ENCODE measurements at regions not wholly inside any gene's neighbourhood (a gene's known extent, or its start where the extent isn't known, plus 50 kb on each side); places are given as distances from the start of the nearest gene placed in this dataset.
"Not testable (repeated sequence)": the region's sequence is repeated elsewhere in the genome, so short reads cannot be mapped to it uniquely, and the experiment has no call there.

DNA sequence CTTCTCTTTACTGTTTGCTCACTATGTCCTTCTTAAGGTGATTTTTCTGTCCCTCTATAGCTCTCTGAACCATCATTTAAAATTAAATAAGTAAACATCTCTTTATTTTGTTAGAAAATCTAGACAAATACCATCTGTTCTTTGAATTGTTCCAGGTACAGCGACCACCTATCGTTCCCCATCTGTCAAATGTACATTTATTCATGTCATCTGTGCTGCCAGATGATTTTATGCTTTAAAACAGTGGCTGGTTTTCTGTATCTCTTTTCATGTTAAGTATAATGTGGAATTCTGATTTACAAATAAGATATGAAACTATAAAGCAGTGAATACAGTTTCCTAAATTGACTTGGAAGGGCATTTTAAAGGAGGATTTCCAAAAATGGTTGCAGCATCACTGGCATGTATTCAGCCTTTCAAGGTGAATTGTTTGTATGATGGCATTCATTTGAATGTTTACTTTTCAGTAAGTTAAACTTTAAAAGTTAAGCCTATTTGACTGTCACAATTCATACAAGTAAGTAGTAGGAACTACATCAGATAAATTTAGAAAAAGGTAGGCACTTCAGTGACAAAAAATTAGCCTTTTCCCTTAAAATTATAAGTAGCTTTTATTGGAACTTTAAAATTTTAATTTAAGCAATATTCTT is 92.6 kb upstream of the CLVS2 start:
- no peak for DNase-seq (ENCODE audit: low read depth)
- TF ChIP-seq, protein P1, sequence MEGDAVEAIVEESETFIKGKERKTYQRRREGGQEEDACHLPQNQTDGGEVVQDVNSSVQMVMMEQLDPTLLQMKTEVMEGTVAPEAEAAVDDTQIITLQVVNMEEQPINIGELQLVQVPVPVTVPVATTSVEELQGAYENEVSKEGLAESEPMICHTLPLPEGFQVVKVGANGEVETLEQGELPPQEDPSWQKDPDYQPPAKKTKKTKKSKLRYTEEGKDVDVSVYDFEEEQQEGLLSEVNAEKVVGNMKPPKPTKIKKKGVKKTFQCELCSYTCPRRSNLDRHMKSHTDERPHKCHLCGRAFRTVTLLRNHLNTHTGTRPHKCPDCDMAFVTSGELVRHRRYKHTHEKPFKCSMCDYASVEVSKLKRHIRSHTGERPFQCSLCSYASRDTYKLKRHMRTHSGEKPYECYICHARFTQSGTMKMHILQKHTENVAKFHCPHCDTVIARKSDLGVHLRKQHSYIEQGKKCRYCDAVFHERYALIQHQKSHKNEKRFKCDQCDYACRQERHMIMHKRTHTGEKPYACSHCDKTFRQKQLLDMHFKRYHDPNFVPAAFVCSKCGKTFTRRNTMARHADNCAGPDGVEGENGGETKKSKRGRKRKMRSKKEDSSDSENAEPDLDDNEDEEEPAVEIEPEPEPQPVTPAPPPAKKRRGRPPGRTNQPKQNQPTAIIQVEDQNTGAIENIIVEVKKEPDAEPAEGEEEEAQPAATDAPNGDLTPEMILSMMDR (IDR thresholded peaks at IDR 0.05; ENCODE audit: insufficient read depth, low read depth, low read length, missing control alignments), result no peak

DNA sequence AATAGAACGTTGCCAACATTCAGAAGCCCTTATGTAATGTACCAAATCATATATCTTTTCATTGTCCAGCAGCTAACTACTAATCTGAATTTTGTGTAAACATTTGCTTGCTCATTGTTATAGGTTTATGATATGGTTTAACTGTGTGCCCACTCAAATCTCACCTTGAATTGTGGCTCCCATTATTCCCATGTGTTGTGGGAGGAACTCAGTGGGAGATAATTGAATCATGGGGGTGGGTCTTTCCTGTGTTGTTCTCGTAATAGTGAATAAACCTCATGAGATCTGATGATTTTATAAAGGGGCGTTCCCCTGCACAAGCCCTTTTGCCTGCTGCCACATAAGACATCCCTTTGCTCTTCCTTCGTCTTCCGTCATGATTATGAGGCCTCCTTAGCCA is 91.9 kb upstream of the CLVS2 start:
- TF ChIP-seq, protein P1 (IDR thresholded peaks at IDR 0.05; ENCODE audit: insufficient read depth, low read depth, low read length, missing control alignments), result no peak
- DNase-seq (ENCODE audit: low read depth), result no peak
- no peak overlapping the region for H3K4me3 ChIP-seq (ENCODE audit: low read depth, low read length)

More for the DNA sequence above, 92.6 kb upstream of the CLVS2 start:
- no peak overlapping the region for H3K4me3 ChIP-seq (ENCODE audit: low read depth, low read length)

DNA sequence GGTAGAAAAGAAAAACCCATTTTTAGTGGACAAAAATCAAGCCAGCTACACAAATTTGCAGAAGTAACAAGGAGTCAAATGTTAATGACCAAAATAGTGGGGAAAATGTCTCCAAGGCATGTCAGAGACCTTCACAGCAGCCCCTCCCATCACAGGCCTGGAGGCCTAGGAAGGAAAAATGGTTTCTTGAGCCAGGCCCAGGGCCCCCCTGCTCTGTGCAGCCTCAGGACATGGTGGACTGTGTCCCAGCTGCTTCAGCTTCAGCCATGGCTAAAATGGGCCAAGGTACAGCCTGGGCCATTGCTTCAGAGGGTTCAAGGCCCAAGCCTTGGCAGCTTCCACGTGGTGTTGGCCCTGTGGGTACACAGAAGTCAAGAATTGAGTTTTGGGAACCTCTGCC is 82.5 kb upstream of the CLVS2 start:
- TF ChIP-seq, protein P1 (IDR thresholded peaks at IDR 0.05; ENCODE audit: insufficient read depth, low read depth, low read length, missing control alignments), result no peak
- DNase-seq (ENCODE audit: low read depth), result no peak
- H3K4me3 ChIP-seq (ENCODE audit: low read depth, low read length), result no peak overlapping the region

- no peak for DNase-seq (ENCODE audit: low read depth)
- no peak overlapping the region for H3K4me3 ChIP-seq (ENCODE audit: low read depth, low read length)
- TF ChIP-seq, protein P1 (IDR thresholded peaks at IDR 0.05; ENCODE audit: insufficient read depth, low read depth, low read length, missing control alignments), result no peak
Measured at GRCh38 chr6:122918714-122919113, 77.3 kb upstream of the CLVS2 start.

- TF ChIP-seq, protein P1 (IDR thresholded peaks at IDR 0.05; ENCODE audit: insufficient read depth, low read depth, low read length, missing control alignments), result no peak
- peak; percentile 58 for DNase-seq (ENCODE audit: low read depth)
- H3K4me3 ChIP-seq (ENCODE audit: low read depth, low read length), result no peak overlapping the region
Measured at GRCh38 chr6:122930252-122931180, 65.5 kb upstream of the CLVS2 start.

DNA sequence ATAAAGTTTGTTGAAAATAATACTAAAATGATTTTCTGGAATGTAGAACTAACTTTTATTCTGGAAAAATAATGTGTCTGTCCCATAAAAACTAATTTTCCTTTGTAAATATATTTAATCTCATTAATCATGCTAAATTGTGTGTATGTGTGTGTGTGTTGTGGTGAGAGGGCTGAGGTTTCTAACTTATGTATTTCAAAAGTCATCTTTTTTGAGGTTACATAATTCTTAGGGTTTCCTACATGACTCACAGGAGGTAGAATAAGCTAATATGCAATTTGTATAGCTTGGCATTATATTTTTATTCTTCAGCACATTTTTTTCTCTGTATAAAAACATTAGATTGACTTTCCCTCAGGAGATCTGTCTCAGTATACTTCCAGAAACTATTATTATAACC is 64.1 kb upstream of the CLVS2 start:
- TF ChIP-seq, protein P1 (IDR thresholded peaks at IDR 0.05; ENCODE audit: insufficient read depth, low read depth, low read length, missing control alignments), result no peak
- H3K4me3 ChIP-seq (ENCODE audit: low read depth, low read length), result no peak overlapping the region
- no peak for DNase-seq (ENCODE audit: low read depth)

GRCh38 chr6:122944936-122945335 is 51.1 kb upstream of the CLVS2 start:
- not testable (repeated sequence) for DNase-seq (ENCODE audit: low read depth); H3K4me3 ChIP-seq (ENCODE audit: low read depth, low read length)
